ENCODE measurements at regions not wholly inside any gene's neighbourhood (a gene's known extent, or its start where the extent isn't known, plus 50 kb on each side); places are given as distances from the start of the nearest gene placed in this dataset.

GRCh38 chr3:110677506-110677905, 394.1 kb upstream of the NECTIN3 start:
- H3K4me3 ChIP-seq (ENCODE audit: control insufficient read depth, low read depth, low read length): no peak overlapping the region
- no peak for DNase-seq (ENCODE audit: low read depth)
- no peak for TF ChIP-seq CTCF (IDR thresholded peaks at IDR 0.05; ENCODE audit: control insufficient read depth, insufficient read depth, low read depth, low read length, missing control alignments)

- no peak for DNase-seq (ENCODE audit: low read depth)
- no peak for TF ChIP-seq CTCF (IDR thresholded peaks at IDR 0.05; ENCODE audit: control insufficient read depth, insufficient read depth, low read depth, low read length, missing control alignments)
- H3K4me3 ChIP-seq (ENCODE audit: control insufficient read depth, low read depth, low read length): no peak overlapping the region
Measured at GRCh38 chr3:110679285-110679684, 392.3 kb upstream of the NECTIN3 start.

- TF ChIP-seq CTCF (IDR thresholded peaks at IDR 0.05; ENCODE audit: control insufficient read depth, insufficient read depth, low read depth, low read length, missing control alignments): no peak
- no peak for DNase-seq (ENCODE audit: low read depth)
- H3K4me3 ChIP-seq (ENCODE audit: control insufficient read depth, low read depth, low read length): no peak overlapping the region
Measured at GRCh38 chr3:110680450-110680849, 391.2 kb upstream of the NECTIN3 start.

- no peak for DNase-seq (ENCODE audit: low read depth)
- no peak for TF ChIP-seq CTCF (IDR thresholded peaks at IDR 0.05; ENCODE audit: control insufficient read depth, insufficient read depth, low read depth, low read length, missing control alignments)
- no peak overlapping the region for H3K4me3 ChIP-seq (ENCODE audit: control insufficient read depth, low read depth, low read length)
Measured at GRCh38 chr3:110684466-110684865, 387.1 kb upstream of the NECTIN3 start.

GRCh38 chr3:110685630-110686029, 386.0 kb upstream of the NECTIN3 start:
- TF ChIP-seq CTCF (IDR thresholded peaks at IDR 0.05; ENCODE audit: control insufficient read depth, insufficient read depth, low read depth, low read length, missing control alignments): no peak
- DNase-seq (ENCODE audit: low read depth): no peak
- H3K4me3 ChIP-seq (ENCODE audit: control insufficient read depth, low read depth, low read length): no peak overlapping the region

- no peak for DNase-seq (ENCODE audit: low read depth)
- no peak overlapping the region for H3K4me3 ChIP-seq (ENCODE audit: control insufficient read depth, low read depth, low read length)
- TF ChIP-seq CTCF (IDR thresholded peaks at IDR 0.05; ENCODE audit: control insufficient read depth, insufficient read depth, low read depth, low read length, missing control alignments): no peak
Measured at GRCh38 chr3:110686701-110687100, 384.9 kb upstream of the NECTIN3 start.

GRCh38 chr3:110687138-110687537, 384.5 kb upstream of the NECTIN3 start:
- no peak for DNase-seq (ENCODE audit: low read depth)
- no peak for TF ChIP-seq CTCF (IDR thresholded peaks at IDR 0.05; ENCODE audit: control insufficient read depth, insufficient read depth, low read depth, low read length, missing control alignments)
- H3K4me3 ChIP-seq (ENCODE audit: control insufficient read depth, low read depth, low read length): no peak overlapping the region
